ENCODE measurements at regions not wholly inside any gene's neighbourhood (a gene's known extent, or its start where the extent isn't known, plus 50 kb on each side); places are given as distances from the start of the nearest gene placed in this dataset.

DNA sequence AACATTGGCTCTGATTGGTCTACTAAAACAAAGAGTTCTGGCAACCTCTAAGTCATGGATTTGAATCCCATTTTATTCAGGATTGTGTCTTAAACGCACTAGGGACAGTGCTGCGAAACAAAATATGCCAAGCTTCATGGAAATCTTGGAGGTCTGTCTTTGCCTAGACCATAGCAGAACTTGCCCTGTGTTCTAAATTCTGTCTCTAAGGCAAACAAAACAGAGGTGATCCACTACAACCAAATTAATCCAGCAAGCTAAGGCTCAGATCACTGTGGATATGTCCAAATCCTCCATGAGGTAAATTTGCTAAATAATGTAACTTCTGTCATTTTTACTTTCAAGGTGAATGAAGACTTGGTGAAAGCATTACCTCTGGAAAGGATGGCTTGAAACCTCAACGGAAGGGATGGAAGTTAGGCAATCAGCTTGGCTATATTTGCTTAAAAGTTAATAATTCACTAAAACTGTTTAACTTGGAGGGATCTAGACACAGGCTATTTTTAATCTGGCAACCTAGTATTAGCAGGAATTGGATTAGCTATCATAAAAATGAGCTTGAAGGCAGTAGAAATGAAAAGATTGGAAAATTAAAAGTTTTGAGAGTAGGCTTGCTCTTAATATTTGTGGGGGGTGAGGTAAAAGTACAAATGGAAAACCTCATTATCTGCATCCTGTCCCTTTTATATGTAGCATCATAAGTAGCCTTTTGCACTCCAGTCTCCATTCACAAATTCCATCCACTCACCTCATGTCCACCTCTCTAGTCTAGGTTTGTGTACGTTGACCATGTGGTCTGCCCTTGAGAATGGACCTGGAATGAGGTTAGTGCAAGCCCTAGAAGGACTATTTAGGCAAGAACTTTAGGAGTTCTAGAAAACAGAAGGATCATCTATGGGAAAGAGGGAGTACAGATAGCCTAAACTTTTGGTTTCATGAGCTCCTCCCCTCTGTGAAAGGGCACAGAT lies 176.2 kb downstream of the SMC2 start:
- no peak overlapping the region for H2AK5ac ChIP-seq (ENCODE audit: low read length)
- H2AFZ ChIP-seq (ENCODE audit: insufficient read depth, low read length, poor library complexity): no peak overlapping the region
- no peak overlapping the region for H2BK120ac ChIP-seq (ENCODE audit: insufficient read depth, low read length, poor library complexity)
- no peaks in the 10 kb centered on the region for H3K4me1 ChIP-seq (ENCODE audit: control insufficient read depth in 1 of 2, insufficient read depth in 2 of 2, low read length in 2 of 2)
- no peaks in the 10 kb centered on the region for H3K27me3 ChIP-seq (ENCODE audit: insufficient read depth, low read length)
- no peak overlapping the region for H3K23ac ChIP-seq (ENCODE audit: low read length)
- H3K4me3 ChIP-seq (ENCODE audit: low read depth, low read length): no peak overlapping the region
- no peaks in the 10 kb centered on the region for H3K79me2 ChIP-seq (ENCODE audit: control insufficient read depth, insufficient read depth, low read length, poor library complexity)
- no peak overlapping the region for H3K18ac ChIP-seq (ENCODE audit: low read length)
- H2BK12ac ChIP-seq (ENCODE audit: low read length): no peak overlapping the region
- no peak overlapping the region for H4K8ac ChIP-seq (ENCODE audit: low read depth, low read length)
- no peak for DNase-seq
- no peaks in the 10 kb centered on the region for H3K36me3 ChIP-seq (ENCODE audit: control insufficient read depth in 1 of 2, insufficient read depth in 2 of 2, low read length in 2 of 2)
- H3K79me1 ChIP-seq (ENCODE audit: low read length): no peaks in the 10 kb centered on the region
- H4K12ac ChIP-seq (ENCODE audit: low read depth, low read length): no peak overlapping the region
- H2BK5ac ChIP-seq (ENCODE audit: low read depth, low read length, poor library complexity): no peak overlapping the region
- H3K4me2 ChIP-seq (ENCODE audit: low read length): no peak overlapping the region
- no peaks in the 10 kb centered on the region for H3K9me3 ChIP-seq (ENCODE audit: insufficient read depth, low read depth, low read length)
- no peak overlapping the region for H3K14ac ChIP-seq (ENCODE audit: low read length)
- no peak overlapping the region for H3K4ac ChIP-seq (ENCODE audit: low read depth, low read length)
- H4K91ac ChIP-seq (ENCODE audit: low read depth, low read length): no peak overlapping the region
- no peak overlapping the region for H3K9ac ChIP-seq (ENCODE audit: low read length)
- no peak overlapping the region for H3K27ac ChIP-seq (ENCODE audit: low read depth, low read length)
- WGBS (ENCODE audit: extremely low coverage, insufficient coverage, insufficient read length): no CpG with 5 or more reads among the region's 4 CpGs

GRCh38 chr9:104276709-104277245 lies 182.7 kb downstream of the SMC2 start:
- Histone ChIP-seq H3K79me2 (ENCODE audit: control insufficient read depth, insufficient read depth, low read length, poor library complexity) (no peaks in the 10 kb centered on the region), H2AFZ (ENCODE audit: insufficient read depth, low read length, poor library complexity) (no peak overlapping the region), H3K79me1 (ENCODE audit: low read length) (no peaks in the 10 kb centered on the region), H3K14ac (ENCODE audit: low read length) (no peak overlapping the region), H3K4me2 (ENCODE audit: low read length) (no peak overlapping the region), H2BK12ac (ENCODE audit: low read length) (no peak overlapping the region), H3K4me3 (ENCODE audit: low read depth, low read length) (no peak overlapping the region), H3K23ac (ENCODE audit: low read length) (no peak overlapping the region), H2BK5ac (ENCODE audit: low read depth, low read length, poor library complexity) (no peak overlapping the region), H3K4me1 (ENCODE audit: control insufficient read depth in 1 of 2, insufficient read depth in 2 of 2, low read length in 2 of 2) (no peaks in the 10 kb centered on the region), H3K36me3 (ENCODE audit: control insufficient read depth in 1 of 2, insufficient read depth in 2 of 2, low read length in 2 of 2) (no peaks in the 10 kb centered on the region), H2AK5ac (ENCODE audit: low read length) (no peak overlapping the region), H4K8ac (ENCODE audit: low read depth, low read length) (no peak overlapping the region), H3K27ac (ENCODE audit: low read depth, low read length) (no peak overlapping the region), H3K9me3 (ENCODE audit: insufficient read depth, low read depth, low read length) (no peaks in the 10 kb centered on the region), H3K27me3 (ENCODE audit: insufficient read depth, low read length) (no peaks in the 10 kb centered on the region), H3K18ac (ENCODE audit: low read length) (no peak overlapping the region), H4K12ac (ENCODE audit: low read depth, low read length) (no peak overlapping the region), H2BK120ac (ENCODE audit: insufficient read depth, low read length, poor library complexity) (no peak overlapping the region), H3K4ac (ENCODE audit: low read depth, low read length) (no peak overlapping the region), H4K91ac (ENCODE audit: low read depth, low read length) (no peak overlapping the region), H3K9ac (ENCODE audit: low read length) (no peak overlapping the region)
- WGBS (ENCODE audit: extremely low coverage, insufficient coverage, insufficient read length): no CpG with 5 or more reads among the region's 3 CpGs
- no peak for DNase-seq

DNA sequence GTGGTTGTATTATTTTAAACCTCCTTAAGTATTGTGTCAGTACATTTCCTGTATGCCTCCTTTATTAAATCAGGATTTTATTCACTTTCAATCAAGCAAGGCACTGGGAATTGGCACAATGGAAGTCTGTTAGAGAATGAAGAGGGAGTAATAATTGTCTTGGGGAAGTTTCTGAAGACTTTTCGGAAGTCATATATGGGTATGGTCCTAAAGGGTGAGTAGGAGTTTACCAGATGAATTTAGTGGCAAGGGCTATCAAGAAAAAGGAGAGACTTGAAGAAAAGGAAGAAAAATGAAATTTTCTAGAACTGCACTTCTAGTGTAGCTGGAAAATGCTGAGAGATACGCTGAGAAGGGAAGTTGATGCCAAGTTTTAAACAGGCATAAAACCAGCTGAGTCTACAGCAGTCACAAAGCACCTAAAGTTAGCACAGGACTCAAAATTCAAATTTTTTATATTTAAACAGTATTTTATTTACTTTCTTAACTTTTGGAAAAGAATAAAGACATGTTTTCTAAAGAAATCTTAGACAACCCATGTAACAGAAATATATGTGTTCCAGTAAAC lies 184.9 kb downstream of the SMC2 start:
- H4K12ac ChIP-seq (ENCODE audit: low read depth, low read length): no peak overlapping the region
- H3K23ac ChIP-seq (ENCODE audit: low read length): no peak overlapping the region
- no peak overlapping the region for H2AFZ ChIP-seq (ENCODE audit: insufficient read depth, low read length, poor library complexity)
- no peaks in the 10 kb centered on the region for H3K79me1 ChIP-seq (ENCODE audit: low read length)
- H2AK5ac ChIP-seq (ENCODE audit: low read length): no peak overlapping the region
- no peaks in the 10 kb centered on the region for H3K79me2 ChIP-seq (ENCODE audit: control insufficient read depth, insufficient read depth, low read length, poor library complexity)
- no peak overlapping the region for H3K27ac ChIP-seq (ENCODE audit: low read depth, low read length)
- H3K4me3 ChIP-seq (ENCODE audit: low read depth, low read length): no peak overlapping the region
- H2BK5ac ChIP-seq (ENCODE audit: low read depth, low read length, poor library complexity): no peak overlapping the region
- no peaks in the 10 kb centered on the region for H3K27me3 ChIP-seq (ENCODE audit: insufficient read depth, low read length)
- DNase-seq: no peak
- H3K4ac ChIP-seq (ENCODE audit: low read depth, low read length): no peak overlapping the region
- no peak overlapping the region for H3K9ac ChIP-seq (ENCODE audit: low read length)
- no peak overlapping the region for H2BK120ac ChIP-seq (ENCODE audit: insufficient read depth, low read length, poor library complexity)
- H3K4me2 ChIP-seq (ENCODE audit: low read length): no peak overlapping the region
- H2BK12ac ChIP-seq (ENCODE audit: low read length): no peak overlapping the region
- no peak overlapping the region for H4K8ac ChIP-seq (ENCODE audit: low read depth, low read length)
- H3K9me3 ChIP-seq (ENCODE audit: insufficient read depth, low read depth, low read length): no peaks in the 10 kb centered on the region
- no CpG with 5 or more reads among the region's 2 CpGs for WGBS (ENCODE audit: extremely low coverage, insufficient coverage, insufficient read length)
- no peaks in the 10 kb centered on the region for H3K36me3 ChIP-seq (ENCODE audit: control insufficient read depth in 1 of 2, insufficient read depth in 2 of 2, low read length in 2 of 2)
- H3K4me1 ChIP-seq (ENCODE audit: control insufficient read depth in 1 of 2, insufficient read depth in 2 of 2, low read length in 2 of 2): no peaks in the 10 kb centered on the region
- no peak overlapping the region for H3K14ac ChIP-seq (ENCODE audit: low read length)
- H3K18ac ChIP-seq (ENCODE audit: low read length): no peak overlapping the region
- H4K91ac ChIP-seq (ENCODE audit: low read depth, low read length): no peak overlapping the region

DNA sequence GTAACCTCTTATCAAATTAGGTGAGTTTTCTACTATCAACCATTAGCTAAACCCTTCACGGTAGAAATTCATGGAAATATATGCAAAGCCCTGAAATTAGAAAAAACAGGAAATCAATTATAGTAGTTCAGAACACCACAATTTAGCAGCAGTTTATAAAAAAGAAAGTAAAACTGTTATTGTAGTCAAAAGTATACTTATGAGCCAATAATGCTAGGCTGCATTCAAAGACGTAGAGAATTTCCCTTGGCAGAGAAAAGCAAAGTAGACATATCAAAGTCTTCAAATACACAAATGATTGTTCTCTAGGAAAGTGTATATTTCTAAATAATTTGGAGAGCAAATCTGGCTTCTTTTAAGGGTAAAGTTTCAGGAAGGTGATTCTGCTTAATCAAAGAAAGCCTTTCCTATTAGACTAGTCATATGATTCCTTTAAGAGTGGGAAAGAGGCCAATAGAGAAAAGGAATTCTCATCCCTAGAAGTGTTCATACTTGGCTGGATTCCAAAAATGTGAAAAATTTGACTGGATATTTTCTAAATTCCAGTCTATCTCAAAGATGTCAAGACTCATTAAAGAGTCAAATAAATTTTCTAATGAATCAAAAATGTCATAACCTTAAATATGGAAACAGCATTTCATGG lies 185.5 kb downstream of the SMC2 start:
- Histone ChIP-seq H2BK120ac (ENCODE audit: insufficient read depth, low read length, poor library complexity) (no peak overlapping the region), H3K23ac (ENCODE audit: low read length) (no peak overlapping the region), H3K4me3 (ENCODE audit: low read depth, low read length) (no peak overlapping the region), H3K79me1 (ENCODE audit: low read length) (no peaks in the 10 kb centered on the region), H3K14ac (ENCODE audit: low read length) (no peak overlapping the region), H2AFZ (ENCODE audit: insufficient read depth, low read length, poor library complexity) (no peak overlapping the region), H3K27ac (ENCODE audit: low read depth, low read length) (no peak overlapping the region), H4K12ac (ENCODE audit: low read depth, low read length) (no peak overlapping the region), H2BK12ac (ENCODE audit: low read length) (no peak overlapping the region), H3K27me3 (ENCODE audit: insufficient read depth, low read length) (no peaks in the 10 kb centered on the region), H2BK5ac (ENCODE audit: low read depth, low read length, poor library complexity) (no peak overlapping the region), H3K79me2 (ENCODE audit: control insufficient read depth, insufficient read depth, low read length, poor library complexity) (no peaks in the 10 kb centered on the region), H3K36me3 (ENCODE audit: control insufficient read depth in 1 of 2, insufficient read depth in 2 of 2, low read length in 2 of 2) (no peaks in the 10 kb centered on the region), H3K4me1 (ENCODE audit: control insufficient read depth in 1 of 2, insufficient read depth in 2 of 2, low read length in 2 of 2) (no peaks in the 10 kb centered on the region), H3K4ac (ENCODE audit: low read depth, low read length) (no peak overlapping the region), H3K18ac (ENCODE audit: low read length) (no peak overlapping the region), H3K9ac (ENCODE audit: low read length) (no peak overlapping the region), H4K8ac (ENCODE audit: low read depth, low read length) (no peak overlapping the region), H2AK5ac (ENCODE audit: low read length) (no peak overlapping the region), H3K4me2 (ENCODE audit: low read length) (no peak overlapping the region), H3K9me3 (ENCODE audit: insufficient read depth, low read depth, low read length) (no peaks in the 10 kb centered on the region), H4K91ac (ENCODE audit: low read depth, low read length) (no peak overlapping the region)
- no CpG with 5 or more reads among the region's 2 CpGs for WGBS (ENCODE audit: extremely low coverage, insufficient coverage, insufficient read length)
- DNase-seq: peak in 1 of 2 donors; percentile 55

Data from trophoblast cell (in vitro differentiated cells and primary cell).